ENCODE measurements at regions not wholly inside any gene's neighbourhood (a gene's known extent, or its start where the extent isn't known, plus 50 kb on each side); places are given as distances from the start of the nearest gene placed in this dataset.
A peak's percentile ranks its signal among the peaks of the same experiment; 100 is the strongest.

DNA sequence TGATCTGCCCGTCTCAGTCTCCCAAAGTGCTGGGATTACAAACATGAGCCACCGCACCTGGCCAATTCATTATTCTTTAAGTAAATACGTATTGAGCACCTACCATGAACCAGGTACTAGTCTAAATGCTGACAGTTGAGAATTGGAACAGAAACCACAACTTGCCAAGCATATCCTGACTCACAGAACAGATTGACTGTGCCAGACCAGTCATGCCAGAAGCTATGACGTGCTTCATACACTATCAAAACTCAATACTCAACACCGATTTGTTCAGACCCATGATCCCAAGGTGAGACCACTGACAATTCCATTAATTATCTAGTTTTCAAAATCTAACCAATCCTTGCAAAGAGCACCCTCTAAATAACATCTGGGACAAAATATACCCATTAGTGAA is 148.6 kb downstream of the B3GNT2 start:
- H3K4me3 ChIP-seq = no peak overlapping the region
- H3K27ac ChIP-seq = no peak overlapping the region
- no peak for DNase-seq (ENCODE audit: low spot score in 2 of 2)
- intact Hi-C loops (cut with DNase I; ENCODE audit: low total_unique reads) = no loop called here
- no peaks in the 10 kb centered on the region for H3K36me3 ChIP-seq
- no peaks in the 10 kb centered on the region for H3K27me3 ChIP-seq
- H3K4me1 ChIP-seq = no peaks in the 10 kb centered on the region
- TF ChIP-seq, protein P1, sequence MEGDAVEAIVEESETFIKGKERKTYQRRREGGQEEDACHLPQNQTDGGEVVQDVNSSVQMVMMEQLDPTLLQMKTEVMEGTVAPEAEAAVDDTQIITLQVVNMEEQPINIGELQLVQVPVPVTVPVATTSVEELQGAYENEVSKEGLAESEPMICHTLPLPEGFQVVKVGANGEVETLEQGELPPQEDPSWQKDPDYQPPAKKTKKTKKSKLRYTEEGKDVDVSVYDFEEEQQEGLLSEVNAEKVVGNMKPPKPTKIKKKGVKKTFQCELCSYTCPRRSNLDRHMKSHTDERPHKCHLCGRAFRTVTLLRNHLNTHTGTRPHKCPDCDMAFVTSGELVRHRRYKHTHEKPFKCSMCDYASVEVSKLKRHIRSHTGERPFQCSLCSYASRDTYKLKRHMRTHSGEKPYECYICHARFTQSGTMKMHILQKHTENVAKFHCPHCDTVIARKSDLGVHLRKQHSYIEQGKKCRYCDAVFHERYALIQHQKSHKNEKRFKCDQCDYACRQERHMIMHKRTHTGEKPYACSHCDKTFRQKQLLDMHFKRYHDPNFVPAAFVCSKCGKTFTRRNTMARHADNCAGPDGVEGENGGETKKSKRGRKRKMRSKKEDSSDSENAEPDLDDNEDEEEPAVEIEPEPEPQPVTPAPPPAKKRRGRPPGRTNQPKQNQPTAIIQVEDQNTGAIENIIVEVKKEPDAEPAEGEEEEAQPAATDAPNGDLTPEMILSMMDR (IDR thresholded peaks at IDR 0.05) = no peak
- TF ChIP-seq POLR2A (IDR thresholded peaks at IDR 0.05) = no peak
- TF ChIP-seq POLR2AphosphoS5 (IDR thresholded peaks at IDR 0.05) = no peak
- H3K9me3 ChIP-seq = no peaks in the 10 kb centered on the region

- Histone ChIP-seq H3K9me3 (no peaks in the 10 kb centered on the region), H3K27me3 (no peaks in the 10 kb centered on the region), H3K4me1 (no peaks in the 10 kb centered on the region), H3K27ac (no peak overlapping the region), H3K4me3 (no peak overlapping the region), H3K36me3 (no peaks in the 10 kb centered on the region)
- intact Hi-C loops (cut with DNase I; ENCODE audit: low total_unique reads) = no loop called here
- no peak for DNase-seq (ENCODE audit: low spot score in 2 of 2)
- TF ChIP-seq POLR2A (IDR thresholded peaks at IDR 0.05) = no peak
- TF ChIP-seq POLR2AphosphoS5 (IDR thresholded peaks at IDR 0.05) = no peak
- TF ChIP-seq, protein P1 (IDR thresholded peaks at IDR 0.05) = no peak
These were observed 147.9 kb downstream of the B3GNT2 start for GRCh38 chr2:62343636-62344337.

DNA sequence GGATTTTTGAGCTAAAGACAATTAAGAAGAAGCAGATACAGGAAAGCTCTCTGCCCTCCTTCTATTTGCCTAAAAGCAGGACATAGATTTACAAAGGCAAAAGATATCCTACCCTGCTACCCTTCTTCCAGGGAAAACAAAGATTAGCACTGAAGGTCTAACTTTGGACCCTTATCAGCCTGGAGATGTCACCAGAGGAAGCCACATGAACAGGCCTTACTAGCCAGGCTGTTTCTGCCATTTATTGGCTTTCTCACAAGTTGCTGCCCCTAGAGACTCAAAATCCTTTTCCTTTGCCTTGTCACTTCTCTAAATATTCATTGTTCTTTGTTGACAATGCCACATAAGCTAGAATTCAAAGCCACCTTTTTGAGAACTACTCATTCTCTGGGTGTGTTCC is 147.3 kb downstream of the B3GNT2 start:
- intact Hi-C loops (cut with DNase I; ENCODE audit: low total_unique reads) = no loop called here
- DNase-seq (ENCODE audit: low spot score in 2 of 2) = no peak

DNA sequence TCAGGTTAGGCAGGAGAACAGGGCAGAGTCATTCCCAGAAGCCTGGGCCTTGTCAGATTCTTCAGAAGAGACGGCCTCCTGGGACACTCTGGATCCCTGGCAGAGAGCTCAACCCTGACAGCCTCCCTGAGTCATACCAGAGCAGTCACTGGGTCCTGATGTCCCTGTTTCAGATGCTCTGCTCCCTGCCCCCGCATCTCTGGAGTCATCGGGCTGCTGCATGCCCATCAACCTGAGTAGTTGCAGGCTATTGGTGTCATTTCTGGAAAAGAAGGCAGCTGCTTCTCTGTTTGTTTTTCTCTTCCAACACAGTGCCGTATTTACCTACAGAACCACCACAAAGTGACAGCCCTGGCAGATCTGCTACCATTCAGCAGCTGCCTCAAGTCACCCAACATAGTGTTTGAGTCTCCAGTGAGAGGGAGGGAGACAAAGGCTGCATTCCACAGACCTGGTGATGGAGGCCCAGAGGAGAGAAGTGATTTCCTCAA is 145.1 kb downstream of the B3GNT2 start:
- no peak overlapping the region for H3K4me3 ChIP-seq
- DNase-seq (ENCODE audit: low spot score in 2 of 2) = peak in 1 of 2 donors; percentile 54
- TF ChIP-seq, protein P1 (IDR thresholded peaks at IDR 0.05) = no peak
- TF ChIP-seq POLR2A (IDR thresholded peaks at IDR 0.05) (no peak), POLR2AphosphoS5 (IDR thresholded peaks at IDR 0.05) (no peak)
- no peaks in the 10 kb centered on the region for H3K27me3 ChIP-seq
- no peaks in the 10 kb centered on the region for H3K9me3 ChIP-seq
- peak overlapping the region in 1 of 2 donors; percentile 33 for H3K27ac ChIP-seq
- H3K36me3 ChIP-seq = no peaks in the 10 kb centered on the region
- no peaks in the 10 kb centered on the region for H3K4me1 ChIP-seq
- intact Hi-C loops (cut with DNase I; ENCODE audit: low total_unique reads) = no loop called here

More for the DNA sequence above, 147.3 kb downstream of the B3GNT2 start:
- H3K4me1 ChIP-seq = no peaks in the 10 kb centered on the region
- no peak overlapping the region for H3K4me3 ChIP-seq
- no peaks in the 10 kb centered on the region for H3K9me3 ChIP-seq
- no peaks in the 10 kb centered on the region for H3K27me3 ChIP-seq
- TF ChIP-seq, protein P1 (IDR thresholded peaks at IDR 0.05) = no peak
- TF ChIP-seq POLR2A (IDR thresholded peaks at IDR 0.05) (no peak), POLR2AphosphoS5 (IDR thresholded peaks at IDR 0.05) (no peak)
- H3K36me3 ChIP-seq = no peaks in the 10 kb centered on the region
- H3K27ac ChIP-seq = no peak overlapping the region

- H3K27ac ChIP-seq = no peak overlapping the region
- no peaks in the 10 kb centered on the region for H3K9me3 ChIP-seq
- H3K4me1 ChIP-seq = no peaks in the 10 kb centered on the region
- no peaks in the 10 kb centered on the region for H3K36me3 ChIP-seq
- H3K4me3 ChIP-seq = no peak overlapping the region
- no peaks in the 10 kb centered on the region for H3K27me3 ChIP-seq
- TF ChIP-seq POLR2A (IDR thresholded peaks at IDR 0.05) = no peak
- TF ChIP-seq POLR2AphosphoS5 (IDR thresholded peaks at IDR 0.05) = no peak
- TF ChIP-seq, protein P1 (IDR thresholded peaks at IDR 0.05) = no peak
- intact Hi-C loops (cut with DNase I; ENCODE audit: low total_unique reads) = no loop called here
- DNase-seq (ENCODE audit: low spot score in 2 of 2) = no peak
These were observed 143.9 kb downstream of the B3GNT2 start for GRCh38 chr2:62339837-62340236.

Data from breast epithelium (tissue), 4 donors.